Stimulated activated CD4-positive, alpha-beta T cell treated with anti-CD3 and anti-CD28 coated beads, Interleukin-1b, Interleukin-23, amount 100 ng/mL, for 48 hours (primary cell): ENCODE measurements at regions not wholly inside any gene's neighbourhood (a gene's known extent, or its start where the extent isn't known, plus 50 kb on each side); places are given as distances from the start of the nearest gene placed in this dataset.
"Not testable (repeated sequence)": the region's sequence is repeated elsewhere in the genome, so short reads cannot be mapped to it uniquely, and the experiment has no call there.

Experiments used
- DNase-seq: peaks from one replicate; pipeline ENCODE4 v3.0.0-alpha.2; 2020

DNA sequence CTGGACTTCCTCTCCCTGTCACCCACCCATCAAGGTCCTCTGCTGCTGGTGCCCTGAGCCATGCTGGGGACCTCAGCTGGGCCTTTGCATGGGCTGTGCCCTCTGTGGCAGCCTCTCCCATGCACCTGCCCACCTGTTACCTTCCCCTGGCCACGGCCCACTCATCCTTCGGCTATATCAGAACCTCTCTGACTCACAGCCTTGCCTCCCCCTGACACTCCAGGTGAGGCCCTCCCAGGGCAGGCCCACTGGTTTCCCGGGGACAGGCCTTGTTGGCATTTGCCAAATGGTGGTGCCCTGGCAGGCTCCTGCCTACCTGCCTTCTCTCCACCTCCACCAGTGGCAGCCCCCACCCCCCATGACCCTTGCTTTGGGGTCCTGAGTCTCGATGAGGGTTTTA lies 73.7 kb upstream of the PRR5 start:
- no peak for DNase-seq

- no peak for DNase-seq
Measured at GRCh38 chr22:44627521-44628139, 74.4 kb upstream of the PRR5 start.

DNA sequence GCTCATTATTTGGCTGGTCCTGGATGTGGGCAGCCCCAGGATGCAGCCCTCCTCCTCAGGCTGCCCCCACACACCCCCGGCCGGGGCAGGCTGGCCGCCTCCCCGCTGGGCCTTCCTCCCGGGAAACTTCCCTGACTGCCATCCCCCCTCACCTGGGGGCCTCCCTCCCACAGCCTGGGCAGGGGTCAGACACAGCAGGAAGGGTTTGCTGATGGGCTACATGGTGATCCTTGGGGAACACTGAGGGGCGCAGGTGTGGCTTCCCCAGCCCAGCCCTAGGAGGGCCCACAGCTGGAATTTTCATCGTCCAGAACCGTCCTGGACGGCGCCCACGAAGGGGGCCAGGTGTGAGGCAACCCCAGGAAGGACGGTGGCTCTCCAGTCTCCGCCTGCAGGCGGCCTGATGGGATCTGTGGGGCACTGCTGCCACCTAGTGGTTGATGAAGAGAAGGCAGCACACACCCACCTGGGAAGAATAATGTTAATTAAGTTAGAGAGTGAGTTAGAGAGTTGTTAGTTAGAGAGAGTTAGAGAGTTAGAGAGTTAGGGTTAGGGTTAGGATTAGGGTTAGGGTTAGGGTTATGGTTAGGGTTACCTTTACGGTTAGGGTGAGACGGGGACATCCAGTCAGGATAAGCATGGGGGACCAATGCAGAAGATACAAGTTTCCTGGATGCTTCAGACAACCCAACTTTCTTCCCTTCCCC lies 75.9 kb upstream of the PRR5 start:
- DNase-seq: peak; percentile 76

GRCh38 chr22:44625421-44625760 lies 76.6 kb upstream of the PRR5 start:
- DNase-seq: no peak

DNA sequence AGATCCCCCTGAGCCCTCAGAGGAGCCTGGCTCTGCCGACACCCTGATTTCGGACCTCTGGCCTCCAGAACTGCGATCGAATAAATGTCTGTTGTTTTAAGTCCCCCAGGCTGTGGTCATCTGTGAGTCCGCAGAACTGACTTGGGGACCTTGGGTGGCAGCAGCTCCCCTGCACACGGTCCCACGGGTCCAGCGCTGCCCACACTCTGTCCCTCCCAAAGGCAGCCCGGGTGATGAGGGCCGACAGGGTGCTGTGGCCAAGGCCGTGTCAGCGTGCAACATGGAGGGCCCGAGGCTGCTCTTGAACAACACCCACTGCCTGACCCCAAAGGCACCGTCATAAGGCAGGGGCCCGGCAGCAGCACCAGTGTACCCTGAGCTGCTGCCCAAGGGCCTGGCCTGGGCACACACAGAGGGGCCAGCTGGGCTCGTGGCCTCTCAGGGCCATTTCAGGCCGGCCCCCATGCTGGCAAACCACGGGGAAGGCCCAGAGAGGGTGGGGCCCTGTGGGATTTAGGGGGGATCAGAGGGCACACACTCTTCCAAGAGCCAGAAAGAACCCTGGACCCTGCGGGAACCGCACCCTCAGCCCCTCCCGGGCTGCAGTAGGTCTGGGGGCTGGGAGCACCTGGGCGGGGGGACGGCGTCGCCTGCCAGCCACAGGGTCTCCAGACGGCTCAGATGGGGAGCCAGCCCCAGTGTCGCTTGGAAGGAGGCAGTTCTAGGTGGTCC lies 77.1 kb upstream of the PRR5 start:
- no peak for DNase-seq

- DNase-seq: no peak
Measured at GRCh38 chr22:44623771-44624510, 78.1 kb upstream of the PRR5 start.

DNA sequence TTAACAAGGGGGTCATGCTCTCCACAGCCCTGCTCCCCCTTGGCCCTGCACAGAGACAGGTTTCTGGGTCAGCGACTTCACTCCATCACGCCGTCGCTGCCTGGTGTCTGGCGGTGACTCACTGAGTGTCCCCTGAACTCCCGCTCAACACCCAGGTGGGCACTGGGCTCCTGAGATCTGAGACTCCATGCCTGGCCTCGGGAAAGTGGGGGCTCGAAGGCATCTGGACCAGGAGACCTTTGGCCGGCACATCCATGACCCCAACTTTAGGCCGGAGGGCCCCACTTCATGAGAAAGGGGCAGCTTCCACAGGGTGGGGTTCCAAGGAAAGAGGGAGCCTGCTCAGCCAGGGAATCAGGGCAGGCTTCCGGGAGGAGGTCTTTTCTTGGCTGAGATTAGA lies 79.3 kb upstream of the PRR5 start:
- no peak for DNase-seq

DNA sequence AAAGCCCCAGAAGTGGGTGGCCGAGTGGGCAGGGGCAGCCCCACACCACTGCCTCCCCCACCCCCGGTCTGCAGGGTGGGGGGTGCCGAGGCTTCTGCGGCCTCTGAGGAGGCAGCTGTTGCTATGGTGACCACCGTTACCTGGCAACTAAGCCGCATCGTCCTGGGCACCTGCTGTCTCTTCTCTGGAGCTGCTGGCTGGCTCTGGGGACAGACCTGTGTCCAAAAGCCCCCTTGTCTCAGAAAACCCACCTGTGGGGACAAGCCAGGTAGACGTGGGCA lies 79.9 kb upstream of the PRR5 start:
- DNase-seq: peak; percentile 22

GRCh38 chr22:44621401-44622146 lies 80.4 kb upstream of the PRR5 start:
- DNase-seq: no peak

- no peak for DNase-seq
Measured at GRCh38 chr22:44620841-44621257, 81.2 kb upstream of the PRR5 start.

GRCh38 chr22:44620129-44620840 lies 81.7 kb upstream of the PRR5 start:
- DNase-seq: peak; percentile 74

- not testable (repeated sequence) for DNase-seq
Measured at GRCh38 chr22:44619560-44620128, 82.4 kb upstream of the PRR5 start.

GRCh38 chr22:44618910-44619309 lies 83.1 kb upstream of the PRR5 start:
- DNase-seq: not testable (repeated sequence)

DNA sequence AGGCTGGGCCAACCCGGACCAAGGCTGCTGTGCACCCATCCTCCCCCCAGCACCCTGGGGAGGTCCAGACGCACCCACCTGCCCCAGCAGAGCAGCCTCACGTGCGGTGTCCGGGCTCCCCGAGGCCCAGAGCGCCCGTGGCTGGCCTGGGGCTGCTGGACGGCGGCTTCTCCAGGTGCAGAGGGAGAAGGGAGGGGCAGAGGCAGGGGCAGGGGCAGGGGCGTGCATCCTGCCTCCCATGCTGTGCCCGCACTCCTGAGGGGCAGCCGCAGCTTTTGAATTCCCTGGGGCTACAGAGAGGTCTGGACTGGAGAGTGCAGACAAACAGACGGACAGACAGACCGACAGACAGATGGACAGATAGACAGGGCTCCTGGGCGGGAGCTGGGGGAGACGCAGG lies 83.6 kb upstream of the PRR5 start:
- DNase-seq: no peak

- DNase-seq: no peak
Measured at GRCh38 chr22:44617828-44618227, 84.2 kb upstream of the PRR5 start.

- no peak for DNase-seq
Measured at GRCh38 chr22:44616882-44617655, 84.9 kb upstream of the PRR5 start.

- no peak for DNase-seq
Measured at GRCh38 chr22:44616461-44616860, 85.5 kb upstream of the PRR5 start.

DNA sequence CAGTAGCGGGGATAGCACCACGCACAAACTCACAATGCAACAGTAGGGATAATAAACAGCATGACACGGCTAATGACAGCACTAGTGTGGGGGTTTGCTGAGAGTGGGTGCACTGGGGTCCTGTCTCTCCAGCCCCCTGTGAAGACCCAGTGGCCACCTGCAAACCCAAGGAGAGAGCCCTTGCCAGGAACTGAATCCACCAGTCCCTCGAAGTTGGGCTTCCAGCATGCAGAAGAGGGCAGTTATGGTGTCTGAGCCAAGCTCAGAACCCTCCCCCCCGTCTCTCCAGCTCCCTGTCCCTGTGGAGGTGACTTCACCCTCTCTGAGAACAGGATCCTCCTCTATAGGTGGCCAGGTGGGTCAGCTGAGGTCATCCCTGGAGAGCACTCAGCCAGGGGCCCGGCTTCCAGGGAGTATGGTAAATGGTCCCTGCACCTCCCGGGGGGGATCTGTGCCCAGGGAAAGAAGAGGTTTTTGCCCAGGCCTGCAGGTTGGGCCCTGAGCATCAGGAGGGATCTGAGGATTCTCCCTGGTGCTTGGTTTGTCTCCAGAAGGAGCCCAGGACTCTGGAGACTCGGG lies 86.3 kb upstream of the PRR5 start:
- DNase-seq: no peak

- no peak for DNase-seq
Measured at GRCh38 chr22:44615146-44615545, 86.9 kb upstream of the PRR5 start.

DNA sequence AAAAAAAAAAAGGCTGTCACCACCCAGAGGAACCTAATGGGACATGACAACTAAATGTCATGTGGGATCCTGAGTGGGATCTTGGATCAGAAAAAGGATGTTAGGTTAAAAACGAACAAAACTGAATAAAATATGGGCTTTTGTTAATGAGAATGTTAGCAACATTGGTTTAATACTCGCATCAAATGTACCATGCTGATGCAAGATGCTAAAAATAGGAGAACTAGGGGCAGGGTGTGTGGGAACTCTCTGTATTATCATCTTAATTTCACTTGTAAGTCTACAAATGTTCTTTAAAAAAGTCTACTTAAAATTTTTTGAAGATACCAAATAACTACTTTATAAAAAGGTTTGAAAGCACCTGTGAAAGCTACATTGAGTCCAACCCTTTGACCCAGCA lies 88.8 kb upstream of the PRR5 start:
- no peak for DNase-seq
